ENCODE measurements at regions not wholly inside any gene's neighbourhood (a gene's known extent, or its start where the extent isn't known, plus 50 kb on each side); places are given as distances from the start of the nearest gene placed in this dataset.
"Not testable (repeated sequence)": the region's sequence is repeated elsewhere in the genome, so short reads cannot be mapped to it uniquely, and the experiment has no call there.

- no peak for DNase-seq (ENCODE audit: low read depth, low spot score)
- H3K4me3 ChIP-seq (ENCODE audit: low read length) = no peak overlapping the region
Measured at GRCh38 chr2:228507231-228507824, 325.8 kb upstream of the SPHKAP start.

GRCh38 chr2:228503731-228504130 is 322.2 kb upstream of the SPHKAP start:
- H3K4me3 ChIP-seq (ENCODE audit: low read length) = no peak overlapping the region
- no peak for DNase-seq (ENCODE audit: low read depth, low spot score)

DNA sequence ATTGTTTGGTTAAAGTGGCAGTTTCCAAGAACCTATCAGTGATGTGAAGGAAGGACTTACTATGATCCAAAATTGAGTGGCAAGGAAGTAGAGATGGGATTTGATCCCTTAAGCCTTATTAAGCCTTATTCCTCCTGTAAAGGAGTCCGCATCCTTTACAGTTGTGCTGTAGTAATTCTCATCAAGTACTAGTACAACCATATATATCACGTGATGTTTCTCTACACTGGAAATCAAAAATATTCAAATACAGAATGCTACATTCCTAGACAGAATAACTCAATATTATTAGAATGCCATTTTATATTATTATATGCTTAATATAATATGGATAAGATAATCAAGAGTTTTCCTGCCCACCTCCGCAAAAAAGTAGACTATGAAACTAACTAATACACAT is 312.4 kb upstream of the SPHKAP start:
- DNase-seq (ENCODE audit: low read depth, low spot score) = no peak
- H3K4me3 ChIP-seq (ENCODE audit: low read length) = no peak overlapping the region

GRCh38 chr2:228479014-228479413 is 297.5 kb upstream of the SPHKAP start:
- no peak for DNase-seq (ENCODE audit: low read depth, low spot score)
- H3K4me3 ChIP-seq (ENCODE audit: low read length) = no peak overlapping the region

- DNase-seq (ENCODE audit: low read depth, low spot score) = no peak
- no peak overlapping the region for H3K4me3 ChIP-seq (ENCODE audit: low read length)
Measured at GRCh38 chr2:228474466-228474865, 293.0 kb upstream of the SPHKAP start.

GRCh38 chr2:228469721-228470120 is 288.2 kb upstream of the SPHKAP start:
- no peak for DNase-seq (ENCODE audit: low read depth, low spot score)
- H3K4me3 ChIP-seq (ENCODE audit: low read length) = no peak overlapping the region

- no peak overlapping the region for H3K4me3 ChIP-seq (ENCODE audit: low read length)
- no peak for DNase-seq (ENCODE audit: low read depth, low spot score)
Measured at GRCh38 chr2:228466851-228467250, 285.4 kb upstream of the SPHKAP start.

- no peak overlapping the region for H3K4me3 ChIP-seq (ENCODE audit: low read length)
- no peak for DNase-seq (ENCODE audit: low read depth, low spot score)
Measured at GRCh38 chr2:228465408-228465807, 283.9 kb upstream of the SPHKAP start.

GRCh38 chr2:228458364-228458763 is 276.9 kb upstream of the SPHKAP start:
- no peak overlapping the region for H3K4me3 ChIP-seq (ENCODE audit: low read length)
- DNase-seq (ENCODE audit: low read depth, low spot score) = no peak

DNA sequence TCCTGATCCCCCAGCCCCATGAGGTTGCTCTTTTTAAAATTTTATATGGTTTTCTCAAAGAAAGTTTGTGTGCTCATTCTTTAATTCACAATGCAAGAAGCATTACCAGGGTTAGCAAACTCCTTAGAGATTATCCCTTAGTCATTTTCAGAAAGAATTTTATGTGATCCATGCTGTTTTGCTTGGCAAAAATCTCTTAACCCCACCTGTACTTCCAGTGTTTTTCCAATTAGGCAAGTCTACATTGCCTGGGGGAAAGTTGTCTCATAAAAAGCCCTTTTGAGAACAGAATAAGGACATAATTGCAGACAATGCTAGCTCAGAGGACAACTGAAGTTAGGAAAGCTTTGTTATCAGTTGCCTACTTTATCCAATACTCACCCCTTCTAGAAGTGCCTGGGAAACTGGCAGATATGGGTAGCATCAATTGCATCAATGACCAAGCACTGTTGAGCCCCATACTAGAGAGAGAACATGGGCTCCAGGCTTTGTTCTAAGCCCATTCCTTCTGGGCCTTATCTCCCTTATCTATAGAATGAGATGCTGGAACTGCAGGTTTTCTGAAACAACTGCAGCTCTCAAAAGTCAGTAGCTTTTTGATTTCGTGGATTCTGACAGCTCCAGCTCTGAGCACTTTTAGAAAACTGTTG is 265.9 kb upstream of the SPHKAP start:
- DNase-seq (ENCODE audit: low read depth, low spot score) = no peak
- H3K4me3 ChIP-seq (ENCODE audit: low read length) = no peak overlapping the region

GRCh38 chr2:228446734-228447133 is 265.2 kb upstream of the SPHKAP start:
- H3K4me3 ChIP-seq (ENCODE audit: low read length) = no peak overlapping the region
- no peak for DNase-seq (ENCODE audit: low read depth, low spot score)

- no peak overlapping the region for H3K4me3 ChIP-seq (ENCODE audit: low read length)
- DNase-seq (ENCODE audit: low read depth, low spot score) = no peak
Measured at GRCh38 chr2:228444161-228444560, 262.7 kb upstream of the SPHKAP start.

GRCh38 chr2:228433721-228434120 is 252.2 kb upstream of the SPHKAP start:
- no peak for DNase-seq (ENCODE audit: low read depth, low spot score)

GRCh38 chr2:228432116-228432515 is 250.6 kb upstream of the SPHKAP start:
- DNase-seq (ENCODE audit: low read depth, low spot score) = no peak
- H3K4me3 ChIP-seq (ENCODE audit: low read length) = no peak overlapping the region

More at GRCh38 chr2:228433721-228434120, 252.2 kb upstream of the SPHKAP start:
- H3K4me3 ChIP-seq (ENCODE audit: low read length) = no peak overlapping the region

- H3K4me3 ChIP-seq (ENCODE audit: low read length) = no peak overlapping the region
- DNase-seq (ENCODE audit: low read depth, low spot score) = no peak
Measured at GRCh38 chr2:228430986-228431385, 249.5 kb upstream of the SPHKAP start.

- no peak for DNase-seq (ENCODE audit: low read depth, low spot score)
- H3K4me3 ChIP-seq (ENCODE audit: low read length) = no peak overlapping the region
Measured at GRCh38 chr2:228426502-228427216, 245.2 kb upstream of the SPHKAP start.

DNA sequence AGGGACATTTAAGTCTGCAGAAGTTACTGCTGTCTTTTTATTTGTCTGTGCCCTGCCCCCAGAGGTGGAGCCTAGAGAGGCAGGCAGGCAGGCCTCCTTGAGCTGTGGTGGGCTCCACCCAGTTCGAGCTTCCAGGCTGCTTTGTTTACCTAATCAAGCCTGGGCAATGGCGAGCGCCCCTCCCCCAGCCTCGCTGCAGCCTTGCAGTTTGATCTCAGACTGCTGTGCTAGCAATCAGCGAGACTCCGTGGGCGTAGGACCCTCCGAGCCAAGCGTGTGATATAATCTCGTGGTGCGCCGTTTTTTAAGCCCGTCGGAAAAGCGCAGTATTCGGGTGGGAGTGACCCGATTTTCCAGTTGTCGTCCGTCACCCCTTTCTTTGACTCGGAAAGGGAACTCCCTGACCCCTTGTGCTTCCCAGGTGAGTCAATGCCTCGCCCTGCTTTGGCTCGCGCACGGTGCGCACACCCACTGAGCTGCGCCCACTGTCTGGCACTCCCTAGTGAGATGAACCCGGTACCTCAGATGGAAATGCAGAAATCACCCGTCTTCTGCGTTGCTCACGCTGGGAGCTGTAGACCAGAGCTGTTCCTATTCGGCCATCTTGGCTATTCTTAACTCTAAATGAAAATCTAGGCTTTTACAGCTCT is 244.0 kb upstream of the SPHKAP start:
- not testable (repeated sequence) for DNase-seq (ENCODE audit: low read depth, low spot score); H3K4me3 ChIP-seq (ENCODE audit: low read length)

GRCh38 chr2:228417956-228418355 is 236.5 kb upstream of the SPHKAP start:
- no peak for DNase-seq (ENCODE audit: low read depth, low spot score)
- no peak overlapping the region for H3K4me3 ChIP-seq (ENCODE audit: low read length)

DNA sequence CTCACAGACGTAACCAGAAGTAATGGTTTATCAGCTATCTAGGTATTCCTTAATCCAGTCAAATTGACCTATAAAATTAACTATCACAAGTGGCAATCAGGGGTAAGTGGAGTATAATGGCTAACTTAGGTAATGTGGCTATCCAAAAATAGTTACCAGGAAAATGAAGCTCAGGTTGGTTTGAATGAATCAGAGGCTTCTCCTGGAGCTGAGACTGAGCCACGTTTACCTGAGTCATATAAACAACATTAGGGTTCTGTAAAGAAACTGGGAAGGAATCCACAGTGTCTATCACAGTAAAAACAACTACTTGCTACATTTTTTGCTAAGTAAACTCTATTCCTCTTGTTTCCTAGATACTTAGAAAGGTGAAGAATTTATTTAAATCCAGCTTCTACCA is 236.0 kb upstream of the SPHKAP start:
- DNase-seq (ENCODE audit: low read depth, low spot score) = no peak
- H3K4me3 ChIP-seq (ENCODE audit: low read length) = no peak overlapping the region

DNA sequence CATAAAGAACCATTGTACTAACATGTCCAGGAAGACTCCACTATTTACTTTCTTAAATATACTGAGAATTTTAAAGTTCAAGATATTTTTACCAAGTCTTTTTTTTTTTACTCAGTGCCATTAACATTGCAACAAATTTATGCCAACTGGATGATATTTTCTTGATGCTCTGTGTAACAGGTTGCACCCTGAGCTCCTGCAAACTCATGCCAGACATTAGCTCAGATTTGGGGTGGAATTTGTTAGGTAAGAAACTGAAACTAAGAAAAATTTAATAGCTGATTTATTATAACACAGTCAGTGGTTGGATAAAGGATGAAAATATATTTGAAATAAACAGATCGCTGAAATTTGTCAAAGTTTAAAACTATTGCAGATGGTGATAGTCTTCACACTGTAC is 228.6 kb upstream of the SPHKAP start:
- no peak for DNase-seq (ENCODE audit: low read depth, low spot score)
- no peak overlapping the region for H3K4me3 ChIP-seq (ENCODE audit: low read length)

All from Jurkat, Clone E6-1 (cell line).